CD4-positive, alpha-beta T cell treated with Interleukin-4 for 1 hour (primary cell): ENCODE measurements at regions not wholly inside any gene's neighbourhood (a gene's known extent, or its start where the extent isn't known, plus 50 kb on each side); places are given as distances from the start of the nearest gene placed in this dataset.

ENCODE experiments used
- DNase-seq, 2 donors: peaks; one replicate each; pipeline ENCODE4 v3.0.0-alpha.2; 2020 to 2022

DNA sequence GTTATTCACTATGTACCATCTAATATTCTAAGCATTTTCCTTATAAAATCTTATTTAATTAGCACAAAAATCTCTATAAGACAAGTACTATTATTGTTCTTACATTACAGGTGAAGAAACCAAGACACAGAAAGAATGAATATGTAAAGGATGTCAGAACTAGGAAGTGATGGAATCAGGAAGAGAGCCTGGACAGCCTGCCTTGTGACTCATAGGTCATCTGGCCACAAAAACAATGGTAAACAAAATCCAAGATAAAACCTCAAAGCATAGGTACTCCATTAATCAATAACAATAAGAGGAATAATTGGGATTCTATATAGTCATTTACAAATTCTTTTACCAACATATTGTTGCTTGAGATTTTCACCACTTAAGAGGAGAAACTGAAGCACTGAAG, 505.4 kb upstream of the PIK3C3 start:
- no peak for DNase-seq

DNA sequence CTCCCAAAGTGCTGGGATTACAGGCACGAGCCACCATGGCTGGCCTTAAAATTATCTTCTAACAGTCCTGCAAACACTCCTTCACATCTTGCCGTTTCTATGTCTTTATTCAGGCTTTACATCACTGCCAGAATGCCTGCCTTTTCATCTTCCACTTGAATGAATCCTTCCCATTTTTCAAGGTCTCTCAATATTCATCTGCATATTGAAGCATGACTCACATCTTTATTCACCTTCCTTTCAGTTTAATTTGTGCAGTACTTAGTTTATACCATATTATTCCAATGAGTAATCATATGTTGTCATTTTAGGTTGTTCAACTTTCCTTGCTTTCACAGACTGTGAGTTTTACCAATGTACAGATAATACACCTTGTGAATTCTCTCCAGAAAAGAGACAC, 510.1 kb upstream of the PIK3C3 start:
- DNase-seq, result no peak

DNA sequence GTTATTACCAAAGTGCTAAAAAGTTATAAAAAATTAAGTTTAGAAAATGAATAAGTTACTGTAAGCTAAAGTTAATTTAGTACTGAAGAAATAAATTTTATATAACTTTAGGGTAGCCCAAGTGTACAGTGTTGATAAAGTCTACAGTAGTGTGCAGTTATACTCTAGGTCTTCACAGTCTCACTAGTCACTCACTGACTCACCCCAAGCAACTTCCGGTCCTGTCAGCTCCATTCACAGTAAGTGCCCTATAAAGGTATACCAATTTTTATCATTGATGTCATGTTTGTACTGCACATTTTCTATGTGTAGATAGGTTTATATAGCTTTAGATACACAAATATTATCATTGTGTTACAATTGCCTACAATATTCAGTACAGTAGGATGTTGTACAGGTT, 518.3 kb upstream of the PIK3C3 start:
- DNase-seq, result no peak

DNA sequence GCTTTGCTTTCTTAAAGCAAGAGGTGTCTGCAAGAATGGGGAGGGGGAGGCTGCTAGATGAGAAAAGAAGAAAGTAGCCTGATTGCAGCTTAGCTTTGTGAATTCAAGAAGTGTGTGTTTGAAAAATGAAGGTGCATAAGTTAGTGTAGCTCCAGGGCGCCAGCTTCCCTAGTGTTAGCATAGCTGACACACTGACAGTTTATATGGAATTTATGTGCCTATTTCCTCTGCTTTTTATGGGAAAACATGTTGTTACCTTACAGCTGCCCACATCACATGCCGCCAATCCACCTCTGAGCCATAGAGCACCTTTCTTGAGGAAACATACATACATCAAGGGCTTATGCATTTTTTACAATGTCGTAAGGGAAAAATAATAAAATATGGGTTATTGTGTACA, 536.4 kb upstream of the PIK3C3 start:
- no peak for DNase-seq

DNA sequence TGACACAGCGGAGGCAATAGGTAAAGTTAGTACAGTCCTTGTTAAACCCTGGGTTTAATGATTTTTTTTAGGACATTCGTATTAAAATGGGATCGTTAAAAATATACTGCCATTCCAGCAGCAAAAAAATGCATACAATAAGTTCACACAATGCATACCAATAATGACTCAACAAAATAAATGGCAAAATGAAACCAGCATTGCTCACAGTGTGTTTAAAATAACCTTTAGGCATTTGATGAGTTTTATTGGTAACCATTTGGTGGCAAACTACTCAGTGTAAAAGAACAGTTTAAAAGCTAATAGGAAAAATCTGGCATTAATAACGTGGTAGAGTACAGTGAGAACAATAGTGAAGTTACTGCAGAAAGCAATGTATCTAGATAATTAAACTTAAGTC, 539.0 kb upstream of the PIK3C3 start:
- DNase-seq, result no peak

DNA sequence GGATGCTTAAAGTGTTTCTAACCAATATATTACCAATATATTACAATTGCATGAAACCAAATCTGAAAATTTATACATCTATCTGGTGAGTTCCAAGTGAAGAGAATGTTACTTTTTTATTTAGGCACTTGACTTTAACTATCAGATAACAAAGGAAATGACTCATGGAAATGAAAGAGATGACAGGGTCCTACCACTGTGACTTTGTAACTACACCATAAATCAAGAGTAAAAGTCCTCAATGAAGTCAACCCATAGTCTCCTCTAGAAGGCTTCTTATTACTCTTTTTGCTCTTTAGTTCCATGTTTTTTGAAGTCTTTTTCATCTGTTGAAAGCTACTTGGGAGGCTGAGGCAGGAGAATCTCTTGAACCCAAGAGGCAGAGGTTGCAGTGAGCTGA, 545.0 kb upstream of the PIK3C3 start:
- DNase-seq, result no peak

DNA sequence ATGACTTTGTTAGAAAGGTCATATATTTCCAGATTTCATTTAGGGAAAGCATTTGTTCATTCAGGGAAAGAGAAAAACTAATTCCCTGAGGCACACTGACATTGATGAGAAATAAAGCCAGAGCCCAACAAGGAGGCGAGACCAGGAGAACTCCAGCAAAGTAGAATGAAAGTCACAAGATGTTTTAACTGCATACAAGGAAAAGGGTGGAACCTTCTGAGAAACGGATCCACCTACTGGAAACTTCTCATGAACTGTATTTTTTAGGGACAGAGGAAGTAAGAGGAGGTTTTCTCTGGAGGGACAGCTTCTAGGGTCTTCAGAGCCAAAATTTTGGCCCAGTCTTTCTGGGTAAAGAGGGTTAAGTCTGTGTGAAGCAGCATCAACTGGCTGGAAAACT, 548.2 kb upstream of the PIK3C3 start:
- DNase-seq, result no peak

DNA sequence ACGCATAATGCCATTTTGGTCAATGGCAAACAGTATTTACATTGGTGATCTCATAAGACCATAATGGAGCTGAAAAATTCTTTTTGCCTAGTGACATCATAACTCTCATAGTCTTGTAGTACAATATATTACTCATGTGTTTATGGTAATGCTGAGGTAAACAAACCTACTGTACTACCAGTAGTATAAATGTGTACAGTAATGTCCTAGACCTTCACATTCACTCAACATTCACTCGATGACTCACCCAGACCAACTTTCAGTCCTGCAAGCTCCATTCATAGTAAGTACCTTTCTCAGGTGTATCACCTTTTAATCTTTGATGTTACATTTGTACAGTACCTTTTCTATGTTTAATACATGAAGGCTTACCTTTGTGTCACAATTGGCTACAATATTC, 558.2 kb upstream of the PIK3C3 start:
- no peak for DNase-seq

DNA sequence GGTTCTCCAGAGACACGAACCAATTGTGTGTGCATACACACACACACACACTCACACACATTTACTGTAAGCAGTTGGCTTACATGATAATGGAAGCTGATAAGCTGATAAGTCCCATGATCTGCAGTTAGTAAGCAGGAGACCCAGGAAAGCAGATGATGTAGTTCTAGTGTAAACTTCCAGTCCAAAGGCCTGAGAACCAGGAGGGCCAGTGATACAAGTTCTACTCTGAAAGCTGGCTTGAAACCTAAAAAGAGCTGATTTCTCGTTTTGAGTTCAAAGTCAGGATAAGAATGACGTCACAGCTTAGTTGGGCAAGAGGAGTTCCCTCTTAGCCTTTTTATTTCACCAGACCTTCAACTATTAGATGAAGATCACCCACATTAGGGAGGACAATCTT, 558.8 kb upstream of the PIK3C3 start:
- no peak for DNase-seq

DNA sequence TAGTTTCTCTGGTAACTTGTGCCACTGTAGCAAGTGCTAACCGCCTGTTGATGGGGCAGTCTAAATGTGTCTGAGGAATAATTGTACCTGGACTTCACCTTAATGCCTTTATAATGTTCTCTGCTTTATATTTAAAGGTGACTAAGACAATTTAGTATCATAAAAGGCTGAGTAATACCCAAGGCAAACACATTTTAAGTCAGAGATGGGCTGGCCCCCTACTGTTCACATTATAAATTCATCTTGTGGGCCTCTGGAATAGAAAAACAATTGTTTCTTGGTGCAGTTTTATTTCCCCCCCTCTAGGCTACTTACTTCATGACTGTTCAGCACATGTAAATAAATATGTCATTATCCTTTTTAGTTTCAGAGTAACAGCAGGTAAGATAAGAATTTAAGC, 559.3 kb upstream of the PIK3C3 start:
- no peak for DNase-seq

DNA sequence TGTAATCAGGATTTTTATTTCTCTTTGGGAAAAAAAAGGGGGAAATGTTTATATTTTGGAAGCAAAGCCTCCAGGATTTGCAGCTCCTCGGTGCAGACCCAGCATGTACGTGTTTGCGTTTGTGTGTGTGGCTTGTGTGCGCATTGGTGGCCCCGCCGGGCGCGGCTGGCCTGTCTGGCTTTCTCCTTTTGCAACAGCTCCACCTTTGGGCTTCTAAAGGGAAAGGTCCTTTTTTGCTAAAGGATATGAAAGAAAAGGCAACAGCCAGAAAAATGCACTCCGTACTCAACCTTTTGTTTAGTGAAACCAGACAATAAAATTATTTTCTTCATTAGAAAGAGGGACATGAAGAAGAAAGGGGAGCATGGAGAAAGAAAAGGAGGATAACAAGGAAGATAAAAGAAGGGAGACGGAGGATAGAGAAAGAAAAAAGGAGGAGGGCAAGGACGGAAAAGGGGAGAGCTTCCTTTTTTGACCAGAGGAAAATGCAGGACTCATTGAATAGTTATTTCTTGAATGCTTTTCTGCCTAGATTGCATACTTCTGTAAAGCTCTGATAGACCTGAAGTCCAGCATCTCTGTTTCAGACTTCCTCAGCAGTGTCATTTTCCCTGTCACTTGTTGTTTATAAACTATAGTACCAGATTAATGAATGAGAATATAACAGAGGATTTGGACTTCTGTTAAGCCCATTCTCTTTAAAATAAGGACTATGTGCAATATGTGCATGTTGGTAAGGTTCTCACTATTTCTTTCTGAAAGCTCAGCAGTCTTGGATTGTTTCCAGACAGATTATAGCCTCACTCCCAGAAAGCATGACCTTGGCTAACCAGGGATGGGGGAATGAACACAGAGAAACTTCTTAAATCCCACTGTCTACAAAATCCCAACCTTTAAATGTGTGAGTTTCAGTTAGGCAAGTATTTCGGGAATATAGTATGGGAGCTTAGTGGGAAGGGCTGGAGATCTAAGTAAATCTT, 563.1 kb upstream of the PIK3C3 start:
- no peak for DNase-seq

DNA sequence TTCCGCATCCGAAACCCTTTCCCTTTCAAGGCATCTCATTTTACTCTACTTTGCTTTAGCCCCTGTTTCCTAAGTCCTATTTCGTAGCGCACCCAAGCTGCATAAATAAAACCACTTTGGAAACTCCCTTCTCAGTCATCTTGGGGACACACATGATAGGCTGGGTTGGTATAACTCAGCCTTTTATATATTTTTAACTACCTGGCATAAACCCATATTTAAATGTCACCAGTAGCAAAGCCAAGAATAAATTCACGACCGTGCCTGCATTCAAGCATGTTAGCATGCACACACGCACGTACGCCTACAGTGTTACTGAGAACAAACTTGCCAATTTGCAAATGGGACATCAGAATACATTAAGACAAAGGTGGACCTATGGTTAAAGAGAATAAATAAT, 564.7 kb upstream of the PIK3C3 start:
- no peak for DNase-seq

DNA sequence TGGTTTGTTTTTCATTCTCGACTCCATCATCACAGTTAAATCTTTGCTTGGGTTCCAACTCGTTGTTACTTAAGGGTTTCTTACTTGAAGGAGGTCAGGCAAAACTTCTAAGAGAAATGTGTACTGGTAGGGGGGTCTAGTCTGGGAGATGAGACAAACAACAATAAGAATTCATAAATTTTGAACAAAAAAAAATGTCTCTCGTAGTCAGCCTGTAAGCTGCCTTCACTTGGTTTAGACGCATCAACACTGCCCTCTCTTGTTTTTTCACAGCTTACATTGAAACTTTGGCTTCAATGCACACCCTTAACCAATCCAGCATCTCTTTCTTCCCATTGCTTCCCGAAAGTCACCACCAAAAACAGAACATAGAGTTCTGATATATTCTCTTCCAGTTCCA, 576.4 kb upstream of the PIK3C3 start:
- DNase-seq, result no peak

DNA sequence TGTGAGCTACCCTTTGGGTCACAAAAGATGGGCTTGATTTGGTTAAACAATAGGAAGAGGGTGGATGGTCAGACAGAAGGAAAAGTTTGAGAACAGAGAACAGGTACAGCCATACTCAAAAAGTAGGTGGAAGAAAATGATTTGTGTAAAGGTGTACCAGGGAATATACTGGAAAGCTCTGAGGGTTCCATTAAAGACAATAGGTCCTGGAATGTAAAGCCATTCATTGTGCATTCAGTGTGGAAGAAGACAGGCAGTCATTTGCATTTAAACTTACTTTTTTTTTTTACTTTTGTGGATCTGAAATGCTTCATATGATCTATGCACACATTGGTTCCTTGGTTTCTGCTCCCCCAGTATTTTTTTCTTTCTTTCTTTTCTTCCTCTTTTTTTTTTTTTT, 581.4 kb upstream of the PIK3C3 start:
- DNase-seq, result no peak

DNA sequence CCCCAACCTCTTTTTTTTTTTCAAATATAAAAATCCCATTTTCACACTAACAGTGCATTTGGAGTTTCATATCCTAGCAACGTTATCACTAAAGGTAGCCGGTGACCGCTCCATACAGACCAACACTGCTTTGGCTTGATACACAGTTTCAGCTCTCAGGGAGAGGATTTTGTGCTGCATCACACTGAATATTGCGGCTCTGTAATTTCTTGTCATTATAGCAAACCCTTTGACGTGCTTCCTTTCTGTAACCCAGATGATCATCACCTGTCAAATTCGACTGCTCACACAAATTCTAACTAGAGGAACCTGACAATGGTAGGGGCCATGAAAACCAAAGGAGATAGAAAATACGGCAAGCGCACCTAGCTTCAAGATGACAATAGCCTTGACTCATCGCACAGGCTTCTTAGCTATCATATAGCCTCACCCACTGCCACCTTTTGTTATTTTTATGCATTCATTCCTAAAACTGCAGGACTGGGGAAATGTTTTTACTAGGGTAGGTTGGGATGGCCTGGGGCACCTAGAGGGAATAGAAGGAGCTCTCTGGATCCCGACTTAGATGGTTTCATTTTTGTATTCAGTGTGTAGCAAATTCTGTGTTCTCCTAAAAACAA, 582.9 kb upstream of the PIK3C3 start:
- no peak for DNase-seq

DNA sequence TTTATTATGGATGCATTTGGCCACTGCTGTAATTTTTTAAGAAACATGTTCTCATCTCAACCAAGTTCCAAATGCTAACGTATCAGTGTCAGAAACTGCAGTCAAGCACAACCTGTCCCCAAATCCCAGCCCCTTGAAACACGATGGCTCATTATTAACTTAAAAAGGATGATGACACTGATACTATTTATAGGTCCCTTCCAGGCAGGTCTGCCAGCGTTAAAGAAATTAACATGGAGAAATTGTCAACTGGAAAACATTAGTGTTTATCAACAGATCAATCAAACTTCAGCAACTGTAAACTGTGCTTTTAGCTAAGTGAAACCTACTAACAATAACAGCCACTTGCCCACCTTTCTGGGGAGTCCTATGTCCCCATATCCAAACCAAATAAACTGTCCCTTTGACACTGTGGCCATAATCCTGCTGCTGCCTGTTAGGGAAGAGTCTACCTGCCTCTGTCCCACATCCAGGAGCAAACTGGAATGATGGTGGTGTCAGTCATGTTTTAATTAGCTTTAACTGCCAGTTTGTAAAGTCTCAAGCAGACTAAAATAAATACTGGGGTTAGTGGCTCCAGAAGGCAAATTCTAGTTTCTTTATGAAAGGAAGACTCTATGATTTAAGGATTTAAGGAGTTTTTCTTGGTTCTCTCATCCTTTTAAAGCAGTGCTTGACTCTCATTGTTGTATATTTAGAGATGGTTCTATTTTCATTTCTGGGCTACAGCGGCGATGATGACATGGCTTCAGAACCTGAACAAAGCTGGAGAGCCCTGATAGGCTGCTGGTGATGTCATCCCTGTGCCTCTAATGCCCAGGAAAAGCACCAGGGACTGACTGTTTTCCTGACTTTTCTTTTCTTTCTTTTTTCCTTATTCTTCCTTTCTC, 583.6 kb upstream of the PIK3C3 start:
- DNase-seq, result no peak

DNA sequence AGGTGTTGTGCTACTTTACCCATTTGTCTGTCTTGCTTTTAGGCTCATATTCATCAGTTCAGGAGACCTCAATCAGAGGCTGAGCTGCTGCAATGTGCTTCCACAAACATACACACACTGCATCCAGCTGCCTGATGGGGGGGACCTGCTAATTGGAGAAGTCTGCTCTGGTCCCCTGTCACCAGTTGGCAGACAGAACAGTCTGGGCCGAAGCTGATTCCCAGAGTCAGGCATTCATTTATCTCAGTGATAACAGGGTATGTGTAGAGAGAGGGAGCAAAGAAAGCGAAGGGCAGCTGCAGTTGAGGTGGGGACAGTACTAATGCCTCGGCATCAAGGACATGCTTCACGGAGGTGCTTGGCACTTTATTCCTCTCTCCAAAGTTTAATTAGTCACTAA, 584.3 kb upstream of the PIK3C3 start:
- no peak for DNase-seq

DNA sequence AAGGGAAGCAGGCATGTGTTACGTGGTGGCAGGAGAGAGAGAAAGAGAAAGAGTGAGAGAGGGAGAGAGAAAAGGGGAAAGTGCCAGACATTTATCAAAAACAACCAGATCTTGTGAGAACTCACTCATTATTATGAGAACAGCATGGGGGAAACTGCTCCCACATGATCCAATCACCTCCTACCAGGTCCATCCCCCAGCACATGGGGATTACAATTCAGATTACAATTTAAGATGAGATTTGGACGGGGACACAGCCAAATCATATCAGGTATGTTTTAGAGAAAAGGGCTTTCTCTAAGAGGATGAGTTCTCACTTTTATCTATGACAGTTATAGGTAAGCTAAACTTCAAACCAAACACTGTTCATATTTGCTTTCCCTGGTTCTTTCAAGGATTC, 597.3 kb upstream of the PIK3C3 start:
- DNase-seq, result no peak

DNA sequence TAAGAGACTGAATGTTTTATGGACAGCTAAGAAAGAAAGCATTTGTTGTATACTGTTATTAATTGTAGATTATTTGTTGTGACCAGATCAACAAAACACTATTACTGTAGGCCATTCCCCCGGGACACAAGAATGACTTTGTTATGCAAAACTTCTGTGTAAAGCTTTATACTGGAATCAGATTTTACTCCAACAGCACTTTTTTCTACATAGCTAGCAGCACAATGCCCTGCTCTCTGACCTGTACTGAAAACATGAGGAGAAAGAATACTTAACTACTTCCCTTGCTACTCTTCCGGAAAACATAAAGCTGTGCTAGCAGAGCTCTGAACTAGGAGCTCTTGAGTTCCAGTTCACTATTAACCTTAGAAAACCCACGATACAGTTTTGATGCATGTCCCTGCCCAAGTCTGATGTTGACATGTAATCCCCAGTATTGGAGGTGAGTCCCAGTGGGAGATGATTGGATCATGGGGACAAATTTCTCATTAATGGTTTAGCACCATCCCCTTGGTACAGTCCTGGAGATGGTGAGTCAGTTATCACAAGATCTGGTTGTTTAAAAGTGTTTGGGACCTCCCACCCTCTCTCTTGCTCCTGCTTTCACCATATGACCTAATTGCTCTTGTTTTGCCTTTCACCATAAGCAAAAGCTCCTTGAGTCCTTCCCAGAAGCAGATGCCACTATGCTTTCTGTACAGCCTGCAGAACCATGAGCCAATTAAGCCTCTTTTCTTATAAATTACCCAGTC, 601.1 kb upstream of the PIK3C3 start:
- DNase-seq, result no peak

DNA sequence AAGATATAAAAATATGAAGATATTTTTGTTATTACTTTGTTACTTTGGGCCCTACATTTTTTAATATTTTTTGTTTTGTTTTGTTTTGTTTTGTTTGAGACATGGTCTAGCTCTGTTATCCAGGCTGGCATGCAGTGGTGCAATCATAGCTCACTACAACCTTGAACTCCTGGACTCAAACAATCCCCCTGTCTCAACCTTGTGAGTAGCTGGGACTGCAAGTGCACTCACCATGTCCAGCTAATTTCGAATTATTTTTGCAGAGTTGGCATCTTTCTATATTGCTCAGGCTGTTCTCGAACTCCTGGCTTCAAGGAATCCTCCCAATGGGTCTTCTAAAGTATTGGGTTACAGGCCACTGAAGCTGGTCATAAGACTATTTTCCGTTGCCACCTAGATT, 603.6 kb upstream of the PIK3C3 start:
- DNase-seq, result no peak

DNA sequence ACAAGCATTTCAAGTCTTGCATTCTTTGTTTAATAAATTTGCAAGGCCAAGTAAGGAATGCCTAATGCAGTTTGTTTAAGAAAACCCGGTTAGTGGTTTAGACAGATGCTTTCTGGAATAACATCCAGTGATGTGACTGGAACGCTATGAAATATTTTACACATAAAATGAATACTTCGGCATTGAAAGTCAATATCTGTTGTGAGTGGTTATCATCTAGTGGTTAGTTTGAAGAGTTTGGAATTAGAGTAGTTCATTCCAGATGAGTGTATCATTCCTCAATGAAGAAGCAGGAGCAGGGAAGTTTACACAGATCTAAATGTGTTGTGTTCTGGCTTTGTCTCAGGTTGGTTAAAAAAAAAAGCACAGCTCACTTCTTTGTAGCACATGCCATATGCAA, 608.0 kb upstream of the PIK3C3 start:
- no peak for DNase-seq

DNA sequence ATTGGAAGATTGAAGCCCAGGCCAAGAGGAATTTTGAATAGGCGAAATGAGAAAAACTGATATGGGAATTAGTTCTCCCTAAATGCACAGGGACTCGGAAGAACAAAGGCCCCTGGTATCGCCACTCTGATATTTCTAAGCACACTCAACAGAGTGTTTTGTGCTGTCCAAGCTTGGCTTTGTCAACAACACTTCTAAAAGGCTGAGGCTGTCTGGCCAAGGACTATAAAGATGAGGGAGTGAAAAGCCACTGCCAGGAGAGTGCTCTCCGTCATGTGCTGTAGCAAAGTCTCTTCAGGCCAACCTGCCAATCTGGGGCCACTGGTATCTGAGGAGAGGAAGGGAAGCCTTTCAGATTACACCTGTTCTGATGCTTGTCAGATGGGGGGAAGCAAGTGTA, 611.2 kb upstream of the PIK3C3 start:
- no peak for DNase-seq

DNA sequence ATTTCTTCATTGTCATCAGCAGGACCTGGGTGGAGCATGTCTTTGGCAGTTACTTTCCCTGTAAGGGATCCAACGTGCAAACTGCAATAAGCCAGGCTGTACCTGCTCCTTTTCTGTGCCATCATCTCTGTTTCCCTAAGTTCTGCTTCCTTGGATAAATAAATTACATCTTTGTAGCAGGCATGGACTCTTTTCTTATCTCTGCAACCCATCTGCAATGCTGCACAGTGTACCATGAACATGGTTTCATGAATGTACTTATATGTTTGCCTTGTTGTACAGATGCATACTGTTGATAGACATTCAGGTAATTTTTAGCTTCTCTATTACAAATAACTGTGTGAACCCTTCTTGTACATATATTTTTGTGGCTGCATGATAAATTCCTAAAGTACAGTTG, 616.7 kb upstream of the PIK3C3 start:
- no peak for DNase-seq
